ENCODE measurements at regions not wholly inside any gene's neighbourhood (a gene's known extent, or its start where the extent isn't known, plus 50 kb on each side); places are given as distances from the start of the nearest gene placed in this dataset.

GRCh38 chr11:27255447-27255828 is 107.6 kb downstream of the CCDC34 start:
- Histone ChIP-seq H3K27me3 (ENCODE audit: insufficient read depth, low read depth) (no peaks in the 10 kb centered on the region), H3K79me2 (ENCODE audit: insufficient read depth, low read depth) (no peaks in the 10 kb centered on the region), H3K4me3 (IDR thresholded peaks at IDR 0.05; ENCODE audit: insufficient read depth, low read depth, low read length) (no peak overlapping the region), H3K4me1 (ENCODE audit: low read depth, poor library complexity, severe bottlenecking) (no peaks in the 10 kb centered on the region), H3K9ac (no peak overlapping the region), H4K20me1 (ENCODE audit: insufficient read depth) (no peaks in the 10 kb centered on the region), H3K27ac (no peak overlapping the region), H3K4me2 (no peak overlapping the region), H2AFZ (ENCODE audit: low read depth) (no peak overlapping the region), H3K36me3 (ENCODE audit: insufficient read depth) (no peaks in the 10 kb centered on the region)
- TF ChIP-seq CTCF (conservative IDR thresholded peaks at IDR 0.05; ENCODE audit: low read depth, low read length) = no peak

GRCh38 chr11:27254744-27255446 is 108.1 kb downstream of the CCDC34 start:
- no peak for TF ChIP-seq CTCF (conservative IDR thresholded peaks at IDR 0.05; ENCODE audit: low read depth, low read length)
- Histone ChIP-seq H3K79me2 (ENCODE audit: insufficient read depth, low read depth) (no peaks in the 10 kb centered on the region), H2AFZ (ENCODE audit: low read depth) (no peak overlapping the region), H3K9ac (no peak overlapping the region), H4K20me1 (ENCODE audit: insufficient read depth) (no peaks in the 10 kb centered on the region), H3K4me2 (no peak overlapping the region), H3K36me3 (ENCODE audit: insufficient read depth) (no peaks in the 10 kb centered on the region), H3K4me3 (IDR thresholded peaks at IDR 0.05; ENCODE audit: insufficient read depth, low read depth, low read length) (no peak overlapping the region), H3K4me1 (ENCODE audit: low read depth, poor library complexity, severe bottlenecking) (no peaks in the 10 kb centered on the region), H3K27me3 (ENCODE audit: insufficient read depth, low read depth) (no peaks in the 10 kb centered on the region), H3K27ac (no peak overlapping the region)

GRCh38 chr11:27253224-27253623 is 109.8 kb downstream of the CCDC34 start:
- TF ChIP-seq CTCF (conservative IDR thresholded peaks at IDR 0.05; ENCODE audit: low read depth, low read length) = no peak

GRCh38 chr11:27250867-27251665 is 111.9 kb downstream of the CCDC34 start:
- Histone ChIP-seq H3K4me1 (ENCODE audit: low read depth, poor library complexity, severe bottlenecking) (no peaks in the 10 kb centered on the region), H4K20me1 (ENCODE audit: insufficient read depth) (no peaks in the 10 kb centered on the region), H3K4me3 (IDR thresholded peaks at IDR 0.05; ENCODE audit: insufficient read depth, low read depth, low read length) (no peak overlapping the region), H3K4me2 (no peak overlapping the region), H2AFZ (ENCODE audit: low read depth) (no peak overlapping the region), H3K79me2 (ENCODE audit: insufficient read depth, low read depth) (no peaks in the 10 kb centered on the region), H3K27me3 (ENCODE audit: insufficient read depth, low read depth) (no peaks in the 10 kb centered on the region), H3K9ac (no peak overlapping the region), H3K36me3 (ENCODE audit: insufficient read depth) (no peaks in the 10 kb centered on the region), H3K27ac (no peak overlapping the region)
- no peak for TF ChIP-seq CTCF (conservative IDR thresholded peaks at IDR 0.05; ENCODE audit: low read depth, low read length)

More at GRCh38 chr11:27253224-27253623, 109.8 kb downstream of the CCDC34 start:
- no peak overlapping the region for H2AFZ ChIP-seq (ENCODE audit: low read depth)
- H3K4me1 ChIP-seq (ENCODE audit: low read depth, poor library complexity, severe bottlenecking) = no peaks in the 10 kb centered on the region
- H3K36me3 ChIP-seq (ENCODE audit: insufficient read depth) = no peaks in the 10 kb centered on the region
- H4K20me1 ChIP-seq (ENCODE audit: insufficient read depth) = no peaks in the 10 kb centered on the region
- no peak overlapping the region for H3K4me3 ChIP-seq (IDR thresholded peaks at IDR 0.05; ENCODE audit: insufficient read depth, low read depth, low read length)
- no peak overlapping the region for H3K27ac ChIP-seq
- H3K4me2 ChIP-seq = no peak overlapping the region
- H3K9ac ChIP-seq = no peak overlapping the region
- no peaks in the 10 kb centered on the region for H3K27me3 ChIP-seq (ENCODE audit: insufficient read depth, low read depth)
- H3K79me2 ChIP-seq (ENCODE audit: insufficient read depth, low read depth) = no peaks in the 10 kb centered on the region

Measured in KMS-11 (cell line).